Kidney (tissue), 13 donors: ENCODE measurements at regions not wholly inside any gene's neighbourhood (a gene's known extent, or its start where the extent isn't known, plus 50 kb on each side); places are given as distances from the start of the nearest gene placed in this dataset.

ENCODE experiments used
- DNase-seq, 5 donors: peaks; one replicate each; pipeline ENCODE4 v3.0.0-alpha.2; 2013 to 2020
- FAIRE-seq: peaks from 2 replicates; lab custom pipeline; 2012; peaks lifted over from hg19 to GRCh38; lab: Jason Lieb, UNC
- H3K27ac ChIP-seq, 2 donors: one replicate each; pipeline ENCODE4 v1.7.0; 2013; ENCODE audit warnings: low read depth in 2 of 2, low read length in 2 of 2, inconsistent platforms in 1 of 2
- H3K27me3 ChIP-seq: one replicate; pipeline ENCODE4 v1.7.1; 2013; ENCODE audit warnings: low read length, inconsistent platforms; ENCODE audit not compliant: control insufficient read depth, insufficient read depth
- H3K36me3 ChIP-seq, 3 donors: one replicate each; pipeline versions ENCODE4 v1.7.0 to v1.7.1; 2013; ENCODE audit warnings: low read length in 3 of 3, control low read depth in 1 of 3, inconsistent platforms in 1 of 3; ENCODE audit not compliant: insufficient read depth in 3 of 3, control insufficient read depth in 2 of 3
- H3K4me1 ChIP-seq, 3 donors: one replicate each; pipeline versions ENCODE4 v1.7.0 to v1.7.1; 2013; ENCODE audit warnings: low read length in 3 of 3, inconsistent platforms in 1 of 3, low read depth in 1 of 3; ENCODE audit not compliant: control insufficient read depth in 2 of 3, insufficient read depth in 2 of 3
- H3K4me3 ChIP-seq, 3 donors: one replicate each; pipeline versions ENCODE4 v1.7.0 to v1.8.1; 2013; ENCODE audit warnings: low read length in 3 of 3, control low read depth in 1 of 3, inconsistent platforms in 1 of 3
- H3K9ac ChIP-seq, 3 donors: one replicate each; pipeline versions ENCODE4 v1.7.0 to v1.7.1; 2013; ENCODE audit warnings: low read length in 3 of 3, control low read depth in 1 of 3, inconsistent platforms in 1 of 3
- H3K9me3 ChIP-seq, 3 donors: one replicate each; pipeline versions ENCODE4 v1.7.0 to v1.7.1; 2013; ENCODE audit warnings: low read length in 3 of 3, control low read depth in 1 of 3, inconsistent platforms in 1 of 3; ENCODE audit not compliant: control insufficient read depth in 2 of 3, insufficient read depth in 1 of 3
- intact Hi-C: fragments of 100-400 bp; cut with DNase I; formaldehyde crosslinking; loops from one replicate; pipeline ENCODE4 v1.11.1; 2022
- TF ChIP-seq, protein P1 (sequence below): IDR thresholded peaks from 3 replicates; pipeline ENCODE4 v1.5.1; 2012; ENCODE audit warnings: mild to moderate bottlenecking, moderate library complexity, borderline replicate concordance; ENCODE audit not compliant: insufficient read depth; ENCODE audit errors: extremely low read depth
- donor health status: control.
- donor health status: control.
- donor health status: control.
- donor health status: control.
- donor health status: control.
- donor health status: DM: yes; HTN: yes; CAD: no.
- donor health status: Normal renal cell carcinoma (clear cell type).

DNA sequence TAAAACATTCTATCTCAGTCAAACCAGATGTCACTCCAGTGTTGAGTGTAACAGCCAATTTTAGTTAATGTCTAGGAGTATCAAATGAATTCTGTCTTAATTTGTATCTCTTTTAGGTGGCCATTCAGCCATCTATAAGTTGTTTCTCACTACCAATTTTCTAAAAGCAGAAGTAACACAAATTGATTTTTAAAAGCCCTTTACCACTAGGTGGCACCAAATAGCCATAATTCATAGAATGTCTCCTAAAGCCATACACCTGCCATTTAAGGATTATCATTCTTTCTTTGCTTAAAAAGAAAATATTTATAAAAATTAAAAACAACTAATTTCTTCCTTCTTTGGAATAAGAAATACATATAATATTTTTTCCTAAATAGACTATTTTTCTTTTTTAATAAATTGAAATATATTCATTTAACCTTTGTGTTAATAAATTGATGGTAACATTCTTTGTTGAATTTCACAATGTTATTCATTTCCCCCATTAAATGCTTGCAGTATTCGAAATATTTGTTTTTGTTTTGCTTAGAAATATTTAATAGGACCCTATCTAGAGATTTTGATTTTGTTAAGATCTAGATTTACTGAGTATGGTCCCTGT is 107.8 kb upstream of the PPP1R3A start:
- DNase-seq (peak in 2 of 5 donors; percentile 77 to 81), FAIRE-seq (peak; percentile 98)
- Histone ChIP-seq H3K27me3 (no peaks in the 10 kb centered on the region), H3K9ac (no peak overlapping the region), H3K9me3 (no peaks in the 10 kb centered on the region), H3K36me3 (no peaks in the 10 kb centered on the region), H3K4me3 (no peak overlapping the region), H3K27ac (no peak overlapping the region), H3K4me1 (no peaks in the 10 kb centered on the region)
- TF ChIP-seq, protein P1, sequence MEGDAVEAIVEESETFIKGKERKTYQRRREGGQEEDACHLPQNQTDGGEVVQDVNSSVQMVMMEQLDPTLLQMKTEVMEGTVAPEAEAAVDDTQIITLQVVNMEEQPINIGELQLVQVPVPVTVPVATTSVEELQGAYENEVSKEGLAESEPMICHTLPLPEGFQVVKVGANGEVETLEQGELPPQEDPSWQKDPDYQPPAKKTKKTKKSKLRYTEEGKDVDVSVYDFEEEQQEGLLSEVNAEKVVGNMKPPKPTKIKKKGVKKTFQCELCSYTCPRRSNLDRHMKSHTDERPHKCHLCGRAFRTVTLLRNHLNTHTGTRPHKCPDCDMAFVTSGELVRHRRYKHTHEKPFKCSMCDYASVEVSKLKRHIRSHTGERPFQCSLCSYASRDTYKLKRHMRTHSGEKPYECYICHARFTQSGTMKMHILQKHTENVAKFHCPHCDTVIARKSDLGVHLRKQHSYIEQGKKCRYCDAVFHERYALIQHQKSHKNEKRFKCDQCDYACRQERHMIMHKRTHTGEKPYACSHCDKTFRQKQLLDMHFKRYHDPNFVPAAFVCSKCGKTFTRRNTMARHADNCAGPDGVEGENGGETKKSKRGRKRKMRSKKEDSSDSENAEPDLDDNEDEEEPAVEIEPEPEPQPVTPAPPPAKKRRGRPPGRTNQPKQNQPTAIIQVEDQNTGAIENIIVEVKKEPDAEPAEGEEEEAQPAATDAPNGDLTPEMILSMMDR = peak; percentile 36
- intact Hi-C loops = no loop called here

GRCh38 chr7:114021135-114021534 is 102.3 kb upstream of the PPP1R3A start:
- FAIRE-seq = no peak
- Histone ChIP-seq H3K36me3 (no peaks in the 10 kb centered on the region), H3K27me3 (no peaks in the 10 kb centered on the region), H3K4me3 (no peak overlapping the region), H3K9ac (no peak overlapping the region), H3K4me1 (no peaks in the 10 kb centered on the region), H3K9me3 (no peaks in the 10 kb centered on the region), H3K27ac (no peak overlapping the region)
- TF ChIP-seq, protein P1 = no peak
- no peak for DNase-seq
- intact Hi-C loops = no loop called here

DNA sequence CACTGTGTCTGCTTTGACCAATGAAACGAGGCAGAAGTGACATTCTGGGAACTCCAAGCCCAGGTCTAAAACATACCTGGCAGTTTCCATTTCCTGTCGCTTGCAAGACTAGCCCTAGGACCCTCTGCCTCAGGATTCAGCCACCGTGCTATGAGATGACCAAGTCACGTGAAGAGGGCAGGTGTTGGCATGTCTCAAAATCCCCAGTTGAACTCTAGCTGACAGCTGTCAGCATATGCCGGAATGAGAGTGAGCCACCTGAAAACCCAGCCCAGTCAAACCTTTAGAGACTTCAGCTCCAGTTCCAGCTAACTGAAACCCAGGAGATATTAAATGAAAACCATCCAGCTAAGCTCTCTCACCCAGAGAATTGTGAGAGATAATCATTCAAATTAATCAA is 89.9 kb upstream of the PPP1R3A start:
- FAIRE-seq = no peak

More for the DNA sequence above, 89.9 kb upstream of the PPP1R3A start:
- TF ChIP-seq, protein P1 = no peak
- Histone ChIP-seq H3K27me3 (no peaks in the 10 kb centered on the region), H3K9me3 (no peaks in the 10 kb centered on the region), H3K36me3 (no peaks in the 10 kb centered on the region), H3K4me3 (no peak overlapping the region), H3K27ac (no peak overlapping the region), H3K4me1 (no peaks in the 10 kb centered on the region), H3K9ac (no peak overlapping the region)
- no peak for DNase-seq
- intact Hi-C loops = no loop called here
